ENCODE measurements at regions not wholly inside any gene's neighbourhood (a gene's known extent, or its start where the extent isn't known, plus 50 kb on each side); places are given as distances from the start of the nearest gene placed in this dataset.
"Not testable (repeated sequence)": the region's sequence is repeated elsewhere in the genome, so short reads cannot be mapped to it uniquely, and the experiment has no call there.

GRCh38 chr15:57767481-57767880 is 61.0 kb downstream of the POLR2M start:
- DNase-seq: no peak

DNA sequence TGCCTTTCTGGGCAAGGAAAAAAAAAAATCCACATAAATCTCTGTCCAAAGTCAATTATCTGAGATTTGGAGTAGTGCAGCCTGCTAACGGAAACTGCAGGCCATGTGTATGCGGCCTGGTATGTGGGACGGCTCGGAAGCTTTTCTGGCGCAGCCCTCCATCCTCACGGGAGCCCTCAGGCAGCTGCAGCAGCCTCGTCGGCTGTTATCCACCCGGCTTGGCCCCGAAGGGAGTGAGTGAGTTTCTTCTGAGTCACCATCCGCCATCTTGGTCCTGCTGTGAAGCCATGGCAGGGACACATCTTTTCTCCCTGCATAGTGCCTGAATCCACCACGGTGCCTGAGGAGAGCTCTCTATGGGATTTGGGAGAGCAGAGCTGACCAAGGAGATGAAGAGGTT is 62.8 kb downstream of the POLR2M start:
- no peak for DNase-seq

DNA sequence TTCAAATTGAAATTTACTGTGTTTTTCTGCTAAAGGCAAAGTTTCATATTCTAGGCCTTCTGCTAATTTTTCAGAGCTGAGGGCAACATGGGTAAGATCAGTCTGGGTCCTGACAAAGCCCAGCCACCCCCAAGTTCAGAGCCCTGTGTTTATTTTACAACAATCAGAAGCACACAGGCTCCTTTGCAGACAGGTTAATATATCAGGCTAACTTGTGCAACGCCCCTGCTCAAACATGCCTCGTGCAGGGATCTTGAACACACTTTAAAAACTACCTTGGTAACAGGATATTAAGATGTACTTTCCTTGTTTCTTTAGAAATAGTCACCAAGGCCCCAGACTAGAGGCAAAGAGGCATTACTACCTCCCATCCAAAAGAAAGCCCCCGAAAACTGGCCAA is 64.0 kb downstream of the POLR2M start:
- DNase-seq: no peak

DNA sequence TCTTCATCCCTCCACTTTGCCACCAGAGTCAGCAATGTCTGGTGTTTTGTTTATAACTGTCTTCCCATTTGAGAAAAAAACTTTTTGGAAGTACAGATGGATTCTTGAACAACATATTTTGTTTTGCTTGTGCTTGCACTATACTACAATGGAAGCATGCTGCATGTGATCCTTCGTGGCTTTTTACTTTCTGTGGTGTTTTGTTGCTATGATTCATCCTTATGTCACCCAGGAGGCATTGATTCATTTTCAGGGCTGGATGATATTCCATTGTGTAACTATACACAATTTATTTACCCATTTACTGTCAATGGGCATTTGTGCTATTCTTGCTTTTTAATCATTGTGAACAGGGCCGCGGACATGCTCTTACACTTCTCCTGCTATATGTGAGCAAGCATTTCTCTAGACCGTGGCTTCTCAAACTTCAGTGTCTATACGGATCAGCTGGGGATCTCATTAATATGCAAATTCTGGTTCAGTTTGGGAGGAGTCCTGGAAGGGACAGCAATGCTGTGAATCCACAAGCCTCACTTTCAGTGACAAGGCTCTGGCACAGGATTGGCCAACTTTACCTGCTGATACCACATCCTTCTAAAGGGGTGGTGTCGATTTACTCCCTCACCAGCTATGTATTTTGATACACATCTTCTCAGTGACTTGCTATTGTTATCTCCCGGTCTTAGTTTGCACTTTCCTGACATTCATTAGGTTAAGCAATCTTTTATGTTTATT is 65.9 kb downstream of the POLR2M start:
- DNase-seq: no peak

GRCh38 chr15:57773051-57773450 is 66.5 kb downstream of the POLR2M start:
- DNase-seq: no peak

DNA sequence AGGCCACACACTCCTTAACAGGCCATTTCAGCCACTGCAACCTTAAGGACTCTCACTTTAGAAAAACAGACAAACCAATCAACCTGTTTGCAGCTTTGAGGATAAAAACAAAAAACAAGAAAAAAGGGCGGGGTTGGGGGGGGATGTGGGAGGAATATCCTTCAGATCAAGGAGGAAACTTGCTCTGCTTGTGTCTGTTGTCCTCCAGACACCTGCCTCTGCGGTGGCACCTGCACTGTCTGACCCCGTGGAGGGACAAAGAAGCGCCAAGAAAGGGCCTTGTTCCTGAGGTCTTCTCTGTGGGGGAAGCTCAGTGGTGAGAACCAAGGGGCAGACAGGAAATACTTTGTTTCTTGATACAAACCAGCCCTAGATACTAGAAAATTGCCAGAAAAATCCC is 70.5 kb downstream of the POLR2M start:
- no peak for DNase-seq

GRCh38 chr15:57780471-57780870 is 74.0 kb downstream of the POLR2M start:
- DNase-seq: peak; percentile 91

DNA sequence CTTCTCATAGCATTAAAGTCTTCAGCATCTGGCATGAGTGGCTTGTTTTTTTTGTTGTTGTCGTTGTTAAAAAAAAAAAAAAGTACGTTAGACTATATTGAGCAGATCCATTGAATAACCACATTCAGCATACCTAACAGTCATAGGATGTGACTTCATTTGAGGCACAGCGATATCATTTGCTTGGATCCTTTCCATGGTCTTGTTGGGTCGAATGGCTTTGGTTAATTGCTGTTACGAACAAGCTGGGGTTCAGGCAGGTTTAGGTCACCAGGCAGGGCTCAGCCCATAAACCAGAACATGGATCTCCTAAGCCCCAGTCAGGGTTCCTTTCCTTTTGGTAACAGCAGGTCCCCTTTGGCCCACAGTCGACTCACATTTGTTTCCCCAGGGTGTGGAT is 76.2 kb downstream of the POLR2M start:
- DNase-seq: no peak

DNA sequence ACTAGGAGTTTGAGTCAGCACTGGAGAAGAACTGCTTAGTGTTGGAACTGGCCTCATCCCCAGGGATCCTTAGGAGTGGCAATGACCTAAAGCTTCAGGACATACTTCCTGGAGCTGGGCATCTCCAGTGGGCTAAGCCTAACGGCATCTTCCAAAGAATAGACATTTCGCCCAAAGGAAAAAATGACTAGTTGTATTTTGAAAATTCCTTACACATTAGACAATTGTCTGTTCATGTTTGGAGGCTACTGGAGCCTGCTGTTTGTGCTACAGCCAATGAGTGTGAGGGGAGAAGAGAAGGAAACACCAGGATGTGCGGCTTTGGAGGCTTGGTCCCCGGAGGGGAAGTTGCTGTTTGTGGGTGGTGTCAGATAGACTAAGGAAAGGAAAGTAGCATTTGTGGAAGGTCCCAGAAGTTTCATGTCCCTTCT is 77.6 kb downstream of the POLR2M start:
- DNase-seq: no peak

- DNase-seq: no peak
Measured at GRCh38 chr15:57785039-57785438, 78.5 kb downstream of the POLR2M start.

- DNase-seq: no peak
Measured at GRCh38 chr15:57785959-57786358, 79.4 kb downstream of the POLR2M start.

DNA sequence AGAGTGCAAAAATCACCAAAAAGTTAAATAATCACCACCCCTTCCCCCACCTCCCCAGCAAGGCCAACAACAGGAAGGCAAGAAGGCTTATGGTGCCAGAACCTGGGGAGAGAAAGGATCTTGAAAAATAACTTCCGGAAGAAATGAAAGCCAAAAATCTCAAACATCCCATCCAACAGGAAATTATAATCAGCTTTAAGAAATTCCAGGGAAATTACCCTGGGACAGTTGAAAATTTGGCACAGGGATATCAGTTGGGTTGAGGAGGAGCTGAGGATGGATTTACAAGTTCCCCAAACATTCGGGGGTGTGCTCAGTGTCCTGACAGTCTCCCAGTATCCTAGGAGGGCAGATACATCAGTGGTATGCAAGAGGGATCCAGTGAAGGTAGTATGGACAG is 82.7 kb downstream of the POLR2M start:
- no peak for DNase-seq

GRCh38 chr15:57792724-57793449 is 86.4 kb downstream of the POLR2M start:
- no peak for DNase-seq

- no peak for DNase-seq
Measured at GRCh38 chr15:57795261-57795660, 88.7 kb downstream of the POLR2M start.

DNA sequence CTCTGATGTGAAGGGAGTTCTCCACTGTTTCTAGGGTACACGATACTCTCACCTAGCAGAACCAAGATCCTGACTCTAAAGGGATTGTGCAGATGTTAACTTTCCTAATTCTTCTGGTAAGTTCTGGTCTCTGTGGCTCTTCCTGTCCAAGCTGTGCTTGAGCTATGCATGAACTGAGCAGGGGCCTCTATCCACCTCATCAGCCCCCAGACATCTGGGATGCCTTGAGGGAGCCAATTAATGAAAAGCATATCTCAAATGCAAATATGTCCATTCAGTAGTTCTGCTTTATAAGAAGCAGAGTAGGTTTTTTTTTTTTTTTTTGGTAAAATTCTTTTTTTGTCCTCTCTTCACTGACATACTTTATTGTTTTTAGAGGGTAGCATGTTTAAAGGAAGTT is 89.6 kb downstream of the POLR2M start:
- DNase-seq: no peak

DNA sequence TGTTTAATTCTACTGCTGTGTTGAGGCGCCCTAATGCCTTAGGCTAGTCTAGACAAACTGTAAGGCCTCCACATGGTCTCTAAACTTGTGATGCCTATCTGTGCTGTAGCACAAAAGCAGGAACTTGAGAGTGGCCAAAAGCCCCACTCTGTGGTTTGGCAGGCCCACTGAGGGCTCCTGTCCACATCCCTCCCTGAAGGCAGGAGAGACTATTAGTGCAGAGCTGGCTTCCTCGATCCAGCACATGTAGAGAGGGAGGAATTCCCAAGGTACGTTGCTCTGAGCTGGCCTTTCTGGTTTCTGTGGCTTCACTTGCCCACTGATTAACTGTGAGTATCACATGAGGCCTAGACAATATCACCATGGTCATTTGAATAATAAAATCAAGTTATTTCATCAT is 90.6 kb downstream of the POLR2M start:
- DNase-seq: no peak

DNA sequence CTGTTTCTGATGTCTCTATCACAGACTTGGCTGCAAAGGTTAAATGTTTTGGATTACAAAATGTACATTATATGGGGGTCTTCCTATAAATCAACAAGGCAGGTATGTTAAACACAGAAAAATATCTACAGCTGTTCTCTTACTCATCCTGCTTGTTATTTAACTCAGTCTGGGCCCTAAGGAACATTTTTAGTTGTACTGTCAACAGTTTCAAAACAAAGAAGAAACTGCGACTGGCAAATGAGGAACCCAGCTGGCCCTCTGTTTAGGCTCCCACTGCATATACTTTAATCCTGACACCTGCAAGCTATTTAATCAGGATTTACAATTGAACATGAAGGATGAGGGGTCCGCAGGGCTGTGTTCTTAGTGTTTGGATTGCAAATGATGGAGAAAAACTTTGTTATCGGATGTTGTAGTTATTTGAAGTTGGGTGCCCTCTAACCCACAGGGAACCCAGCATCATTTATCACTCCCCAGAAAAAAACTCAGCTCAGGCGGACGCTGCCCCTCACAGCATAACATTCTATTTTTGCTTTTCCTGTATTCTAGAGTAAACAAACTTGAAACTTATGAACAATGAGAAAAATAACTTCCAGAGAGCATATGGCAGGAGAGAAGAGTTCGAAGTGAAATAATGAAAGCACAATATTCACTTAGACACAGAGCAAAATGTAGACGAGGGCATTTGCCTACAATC is 91.2 kb downstream of the POLR2M start:
- DNase-seq: no peak

DNA sequence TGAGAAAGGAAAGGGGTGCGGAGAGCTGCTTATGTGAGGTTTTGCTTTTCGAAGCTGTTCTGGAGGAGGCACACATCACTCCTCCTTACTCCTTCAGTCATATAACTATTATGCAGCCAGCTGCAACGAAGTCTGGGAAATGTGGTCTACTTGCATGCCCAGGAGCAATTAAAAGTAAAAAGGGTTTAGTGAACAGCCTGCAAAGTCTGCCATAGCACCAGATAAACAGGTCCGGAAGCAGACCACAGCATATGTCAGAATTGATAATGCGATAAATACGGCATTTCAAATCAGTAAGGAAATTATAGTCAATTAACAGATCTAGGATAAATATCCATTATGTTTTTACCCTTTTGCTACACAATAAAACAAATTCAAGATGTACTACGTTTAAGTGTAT is 99.5 kb downstream of the POLR2M start:
- DNase-seq: no peak

- not testable (repeated sequence) for DNase-seq
Measured at GRCh38 chr15:57809285-57809684, 102.8 kb downstream of the POLR2M start.

GRCh38 chr15:57816599-57816998 is 110.1 kb downstream of the POLR2M start:
- no peak for DNase-seq

DNA sequence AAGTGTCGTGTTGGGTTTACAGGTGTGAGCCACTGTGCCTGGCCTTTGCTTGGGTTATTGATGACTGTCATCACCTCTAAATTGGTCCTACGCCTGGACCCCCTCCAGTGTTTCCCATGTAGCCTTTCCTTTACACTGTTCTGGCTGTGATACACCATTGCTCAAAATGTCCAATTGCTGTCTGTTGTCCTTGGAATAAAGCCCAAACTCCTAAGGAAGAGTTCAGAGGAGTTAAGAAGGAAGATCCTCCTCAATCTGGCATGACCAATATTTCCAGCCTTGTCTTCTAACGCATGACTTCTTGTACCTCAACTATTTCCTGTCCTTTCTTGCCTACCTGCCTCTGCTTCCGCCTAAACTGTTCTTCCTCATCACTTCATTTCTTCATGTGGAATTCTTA is 113.1 kb downstream of the POLR2M start:
- DNase-seq: no peak

DNA sequence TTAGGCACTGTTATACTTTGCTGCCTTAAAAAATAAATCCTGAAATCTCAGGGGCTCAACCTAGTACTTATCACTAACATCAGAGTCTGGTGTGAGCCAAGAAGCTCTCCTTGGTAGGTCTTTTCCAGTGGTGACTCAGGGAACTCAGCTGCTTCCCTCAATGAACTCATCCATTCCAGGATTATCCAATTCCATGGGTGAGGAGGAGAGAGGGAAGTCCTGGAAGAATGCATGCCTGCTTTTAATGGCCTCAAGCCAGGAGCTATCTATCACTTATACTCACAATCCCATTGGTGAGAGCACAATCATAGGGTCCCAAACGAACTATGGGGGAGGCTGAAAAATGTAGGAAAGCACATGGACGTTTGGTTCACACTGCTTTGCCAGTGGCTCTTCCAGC is 113.6 kb downstream of the POLR2M start:
- DNase-seq: no peak

DNA sequence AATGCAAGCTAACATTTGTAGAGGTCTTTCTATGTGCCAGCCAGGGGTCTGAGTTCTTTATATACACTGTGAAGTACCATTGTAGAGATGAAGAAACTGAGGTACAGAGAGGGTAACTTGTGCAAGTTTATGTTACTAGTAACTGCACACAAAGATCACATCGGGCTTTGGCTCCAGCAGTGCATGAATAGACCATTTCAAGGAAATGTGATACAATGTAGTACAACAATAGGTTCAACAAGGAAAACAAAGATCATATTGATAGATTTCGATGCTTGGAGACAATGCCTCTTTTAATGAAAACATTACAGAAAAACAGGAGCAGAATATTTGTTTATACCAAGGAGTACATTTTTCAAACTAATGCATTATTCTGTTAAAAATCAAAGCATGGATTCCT is 115.3 kb downstream of the POLR2M start:
- no peak for DNase-seq

DNA sequence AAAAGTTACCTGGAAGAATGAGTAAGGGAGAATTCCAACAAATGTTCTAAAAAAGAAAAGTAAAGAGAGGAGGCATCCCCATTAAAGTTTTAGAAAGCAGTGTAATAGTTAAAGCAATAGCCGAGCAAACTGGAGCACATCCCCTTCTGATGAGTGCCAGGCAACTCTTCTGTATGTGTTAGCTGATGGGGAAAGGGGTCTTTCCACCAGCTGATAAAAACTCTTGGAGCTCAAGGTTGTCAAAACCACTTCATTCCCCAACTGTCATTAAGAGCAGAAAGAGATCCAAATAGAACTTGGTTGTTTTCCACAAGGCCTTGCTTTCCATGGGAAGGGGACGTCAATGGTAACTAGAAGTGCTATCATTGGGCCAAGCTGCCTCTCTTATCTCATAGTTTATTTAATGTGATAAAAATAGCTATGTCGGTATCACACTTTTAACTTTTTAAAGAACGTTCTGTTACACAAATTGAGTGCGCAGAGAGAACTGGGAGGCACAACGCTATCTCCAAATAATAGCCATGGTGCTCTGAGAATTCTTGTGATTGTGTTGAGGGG is 116.9 kb downstream of the POLR2M start:
- DNase-seq: no peak
